Stimulated activated CD4-positive, alpha-beta T cell treated with anti-CD3 and anti-CD28 coated beads, Interleukin-4, amount 100 ng/mL, for 4 hours (primary cell): ENCODE measurements at regions not wholly inside any gene's neighbourhood (a gene's known extent, or its start where the extent isn't known, plus 50 kb on each side); places are given as distances from the start of the nearest gene placed in this dataset.
"Not testable (repeated sequence)": the region's sequence is repeated elsewhere in the genome, so short reads cannot be mapped to it uniquely, and the experiment has no call there.

ENCODE experiments used
- DNase-seq, 2 experiments: peaks; one replicate each; pipeline ENCODE4 v3.0.0-alpha.2; 2020

DNA sequence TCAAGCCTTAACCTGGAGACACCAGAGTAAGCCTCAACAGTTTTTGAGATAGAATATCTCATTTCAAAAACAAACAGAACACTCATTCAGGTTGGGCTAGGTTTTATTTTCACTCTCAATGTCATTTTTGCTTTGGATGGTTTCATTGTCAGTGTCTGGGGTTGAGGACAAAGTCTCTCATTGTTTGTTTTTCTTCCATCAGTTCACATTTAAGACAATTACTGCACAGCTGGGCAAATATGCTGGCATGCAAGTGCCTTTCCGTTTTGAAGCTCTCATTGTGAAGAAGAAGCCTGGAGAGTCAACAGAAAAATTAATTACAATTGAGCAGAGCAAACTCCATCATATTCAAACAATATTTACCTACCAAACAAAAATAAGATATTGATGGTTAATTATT is 1050.0 kb downstream of the TBL1XR1 start:
- no peak for DNase-seq

DNA sequence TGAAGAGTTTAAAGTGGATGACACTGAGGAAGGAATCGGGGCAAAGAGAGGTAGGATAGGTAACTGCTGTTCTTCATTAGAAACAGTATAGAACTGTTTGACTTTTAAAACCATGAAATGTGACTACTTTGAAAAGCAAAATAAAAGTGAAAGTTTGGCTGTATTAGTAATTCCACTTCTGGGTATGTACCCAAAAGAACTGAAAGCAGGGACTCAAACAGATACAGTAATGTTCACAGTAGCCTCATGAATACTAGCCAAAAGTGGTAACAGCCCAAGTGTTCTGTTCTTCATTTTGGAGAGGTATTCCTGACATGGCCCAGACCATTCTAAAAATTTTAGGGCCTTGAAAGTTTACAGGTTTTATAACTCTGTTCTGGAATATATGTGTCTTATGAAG is 1055.4 kb downstream of the TBL1XR1 start:
- no peak for DNase-seq

DNA sequence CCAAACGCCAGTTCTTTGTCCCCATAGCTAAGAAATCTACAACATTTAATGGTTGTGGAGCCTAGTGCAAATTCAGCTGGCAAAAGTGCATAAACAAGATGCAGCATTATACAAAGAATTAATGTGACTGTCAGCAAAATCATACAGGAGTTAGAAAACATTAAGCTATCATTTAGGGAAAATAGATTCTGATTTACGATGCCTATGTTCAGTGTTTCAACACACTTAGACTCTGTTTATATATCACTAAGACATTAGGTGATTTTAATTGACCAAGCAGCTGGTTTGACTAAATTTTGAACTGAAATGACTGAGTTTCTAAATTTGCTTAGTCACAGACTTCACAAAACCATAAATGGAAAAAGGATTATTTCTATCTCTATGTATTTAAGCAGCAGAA is 1076.8 kb downstream of the TBL1XR1 start:
- DNase-seq = no peak

DNA sequence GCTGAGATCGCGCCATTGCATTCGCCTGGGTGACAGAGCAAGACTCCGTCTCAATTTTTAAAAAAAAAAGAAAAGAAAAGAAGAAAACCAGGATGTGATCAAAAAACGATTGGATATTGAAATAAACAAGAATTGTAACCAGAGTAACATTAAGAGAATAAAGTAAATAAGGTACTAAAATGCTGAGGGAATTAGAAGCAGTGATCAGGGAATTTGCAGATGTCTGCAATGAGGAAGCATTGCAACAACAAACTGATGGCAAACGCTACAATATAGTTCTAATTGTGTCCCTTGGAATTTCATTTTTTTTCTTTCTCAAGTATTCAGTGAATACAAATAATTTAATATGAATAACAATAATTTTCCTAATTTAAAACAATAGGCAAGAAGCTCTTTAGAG is 1077.5 kb downstream of the TBL1XR1 start:
- no peak for DNase-seq

DNA sequence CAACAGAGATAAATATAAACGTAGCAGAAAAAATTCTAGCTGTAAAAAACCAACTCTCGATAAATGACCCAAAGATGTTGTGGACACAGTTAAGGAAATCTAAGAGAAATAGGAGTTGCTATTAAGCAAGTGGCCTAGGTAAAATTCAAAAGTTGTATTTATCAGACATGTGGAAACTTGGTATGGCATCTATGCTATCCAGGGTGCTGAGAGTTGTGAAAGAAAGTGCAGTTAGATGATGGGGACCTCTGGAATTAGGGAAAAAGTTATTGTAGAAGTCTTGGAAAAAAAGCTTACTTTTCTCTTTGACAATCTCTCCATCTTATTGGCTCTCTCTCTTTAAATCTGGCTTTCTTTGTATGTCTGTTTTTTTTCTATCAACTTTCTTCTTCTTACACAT is 1090.9 kb downstream of the TBL1XR1 start:
- DNase-seq = no peak

DNA sequence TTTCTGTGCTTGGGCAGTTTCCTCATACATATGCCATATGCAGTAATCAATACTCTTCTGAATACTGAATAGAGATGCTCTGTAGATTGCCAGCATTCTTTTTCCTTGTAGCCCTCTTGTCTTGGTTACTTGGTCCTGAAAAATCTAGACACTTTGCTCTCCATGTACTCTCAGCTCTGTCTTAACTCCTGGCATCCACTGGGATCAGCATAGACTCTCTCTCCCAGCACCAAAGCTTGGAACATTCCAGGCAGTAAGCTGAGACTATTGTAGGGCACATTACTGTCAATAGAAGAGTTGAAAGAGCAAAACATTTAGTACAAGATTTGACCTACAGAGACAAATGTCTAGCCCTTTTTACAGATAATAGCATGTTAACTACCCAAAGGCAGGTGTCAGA is 1100.3 kb downstream of the TBL1XR1 start:
- DNase-seq = no peak

DNA sequence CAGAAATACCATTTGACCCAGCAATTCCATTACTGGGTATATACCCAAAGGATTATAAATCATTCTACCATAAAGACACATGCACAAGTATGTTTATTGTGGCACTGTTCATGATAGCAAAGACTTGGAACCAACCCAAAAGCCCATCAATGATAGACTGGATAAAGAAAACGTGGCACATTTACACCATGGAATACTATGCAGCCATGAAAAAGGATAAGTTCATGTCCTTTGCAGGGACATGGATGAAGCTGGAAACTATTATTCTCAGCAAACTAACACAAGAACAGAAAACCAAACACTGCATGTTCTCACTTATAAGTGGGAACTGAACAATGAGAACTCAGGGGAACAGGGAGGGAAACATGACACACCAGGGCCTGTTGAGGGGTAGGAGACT is 1103.4 kb downstream of the TBL1XR1 start:
- not testable (repeated sequence) for DNase-seq

DNA sequence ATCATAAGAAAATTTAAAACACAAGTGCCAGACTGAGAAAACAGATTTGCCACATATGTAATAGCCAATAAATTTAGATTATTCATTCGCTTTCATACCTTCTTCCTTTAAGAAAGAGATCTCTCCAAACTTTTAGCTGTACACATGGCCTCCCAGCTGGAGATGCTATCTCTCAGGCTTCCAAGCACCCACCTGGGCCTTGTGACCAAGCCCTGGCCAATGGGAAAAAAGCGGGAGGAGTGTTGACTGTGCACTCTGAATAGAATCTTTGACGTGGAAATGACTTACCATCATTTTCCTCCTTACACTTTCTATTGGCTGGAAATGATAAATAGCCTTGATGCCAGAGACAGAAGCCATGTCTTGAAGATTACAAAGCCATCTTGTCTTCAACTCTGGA is 1106.6 kb downstream of the TBL1XR1 start:
- no peak for DNase-seq

DNA sequence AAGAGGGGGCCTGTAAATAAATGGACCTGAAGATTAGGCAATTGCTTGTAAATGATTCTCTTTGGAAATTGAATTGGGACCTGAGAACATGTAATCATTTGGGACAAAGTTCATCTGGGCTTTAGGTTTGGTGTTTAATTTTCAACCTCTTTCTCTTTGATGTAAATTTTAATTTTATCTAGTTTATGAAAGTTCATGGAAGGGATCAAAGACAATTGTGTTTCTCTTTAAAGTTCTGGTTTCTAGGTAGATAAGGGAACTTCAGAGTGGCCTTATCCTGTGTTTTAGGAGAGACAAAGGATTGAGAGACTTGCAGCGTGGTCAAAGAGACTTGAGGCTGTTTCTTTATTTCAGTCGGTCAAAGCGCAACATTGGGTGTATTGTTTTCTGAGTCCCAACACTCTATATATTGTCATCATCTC is 1108.3 kb downstream of the TBL1XR1 start:
- DNase-seq = no peak

DNA sequence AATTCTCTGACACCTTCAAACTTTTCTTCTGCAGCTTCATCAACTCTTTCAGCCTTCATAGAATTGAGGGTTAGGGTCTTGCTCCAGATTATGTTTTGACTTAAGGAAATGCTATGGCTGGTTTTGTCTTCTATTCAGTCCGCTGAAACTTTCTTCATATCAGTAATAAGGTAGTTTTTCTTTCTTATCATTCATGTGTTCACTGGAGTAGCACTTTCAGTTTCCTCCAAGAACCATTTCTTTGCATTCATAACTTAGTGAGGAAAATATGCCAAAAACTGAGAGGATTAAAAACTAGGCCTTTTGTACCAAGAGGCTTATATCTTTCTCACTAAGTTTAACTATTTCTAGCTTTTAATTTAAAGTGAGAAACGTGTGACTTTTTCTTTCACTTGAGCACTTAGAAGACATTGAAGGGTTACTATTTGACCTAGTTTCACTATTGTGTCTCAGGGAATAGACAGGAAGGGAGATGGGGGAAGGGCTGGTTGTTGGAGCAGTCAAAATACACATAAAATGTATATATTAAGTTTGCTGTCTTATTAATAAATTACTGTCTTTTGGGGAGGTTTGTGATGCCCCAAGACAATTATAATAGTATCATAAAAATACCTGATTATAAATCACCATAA is 1110.1 kb downstream of the TBL1XR1 start:
- DNase-seq = no peak

DNA sequence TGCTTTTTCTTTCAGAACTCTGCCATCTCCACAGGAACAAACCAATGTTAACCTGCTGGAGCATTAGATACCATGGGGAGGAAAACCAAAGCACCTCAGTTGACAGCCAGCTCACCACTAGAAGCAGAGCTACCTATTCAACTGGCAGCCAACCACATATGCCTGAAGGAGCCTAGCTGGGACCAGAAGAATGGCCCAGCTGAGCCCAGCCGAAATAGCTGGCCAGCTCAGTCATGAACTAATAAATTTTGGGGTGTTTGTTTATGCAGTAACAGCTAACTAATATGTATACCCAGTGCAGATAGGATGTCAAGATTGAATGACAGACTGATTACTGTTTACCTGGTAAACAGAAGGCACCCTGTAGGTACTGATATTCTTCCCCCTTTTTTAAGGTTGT is 1117.5 kb downstream of the TBL1XR1 start:
- no peak for DNase-seq

DNA sequence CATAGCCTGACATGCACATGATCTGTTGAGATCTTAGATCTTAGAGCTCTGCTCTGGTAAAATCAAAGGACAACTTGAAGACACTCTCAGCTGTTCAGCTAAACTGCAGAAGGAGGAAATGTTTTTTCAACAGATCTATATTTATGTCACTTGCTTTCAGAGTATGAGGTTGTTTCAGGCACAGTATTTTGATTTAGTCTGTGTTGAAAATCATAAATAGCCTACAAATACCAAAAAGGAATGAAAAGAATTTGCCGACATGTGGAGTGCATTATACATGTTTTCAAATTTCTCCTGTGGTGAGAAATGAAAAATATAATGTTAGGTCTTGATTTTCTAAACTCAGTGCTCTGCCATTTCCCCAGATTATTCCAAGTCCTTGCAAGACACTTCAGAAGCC is 1118.4 kb downstream of the TBL1XR1 start:
- no peak for DNase-seq

DNA sequence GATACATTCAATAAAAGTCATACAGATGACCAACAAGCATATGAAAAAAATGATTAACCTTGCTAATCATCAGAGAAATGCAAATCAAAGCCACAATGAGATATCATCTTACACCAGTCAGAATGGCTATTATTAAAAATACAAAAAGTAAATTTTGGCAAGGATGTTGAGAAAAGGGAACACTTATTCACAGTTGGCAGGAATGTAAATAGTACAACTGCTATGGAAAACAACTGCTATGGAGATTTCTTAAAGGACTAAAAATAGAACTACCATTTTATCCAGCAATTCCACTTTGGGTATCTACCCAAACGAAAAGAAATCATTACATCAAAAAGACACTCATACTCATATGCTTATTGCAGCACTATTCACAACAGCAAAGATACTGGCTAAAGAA is 1121.8 kb downstream of the TBL1XR1 start:
- DNase-seq = no peak

DNA sequence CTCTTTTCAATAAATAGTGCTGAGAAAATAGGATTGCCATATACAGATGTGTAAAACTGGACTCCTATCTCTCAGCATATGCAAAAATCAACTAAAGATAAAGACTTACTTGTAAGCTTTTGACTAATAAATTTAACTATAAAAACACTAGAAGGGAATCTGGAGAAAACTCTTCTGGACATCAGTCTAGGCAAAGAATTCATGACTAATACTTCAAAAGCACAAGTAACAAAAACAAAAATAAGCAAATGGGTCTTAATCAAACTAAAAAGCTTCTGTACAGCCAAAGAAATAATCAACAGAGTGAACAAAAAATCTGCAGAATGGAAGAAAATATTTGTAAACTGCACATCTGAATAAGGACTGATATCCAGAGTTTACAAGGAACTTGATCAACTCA is 1122.2 kb downstream of the TBL1XR1 start:
- no peak for DNase-seq

DNA sequence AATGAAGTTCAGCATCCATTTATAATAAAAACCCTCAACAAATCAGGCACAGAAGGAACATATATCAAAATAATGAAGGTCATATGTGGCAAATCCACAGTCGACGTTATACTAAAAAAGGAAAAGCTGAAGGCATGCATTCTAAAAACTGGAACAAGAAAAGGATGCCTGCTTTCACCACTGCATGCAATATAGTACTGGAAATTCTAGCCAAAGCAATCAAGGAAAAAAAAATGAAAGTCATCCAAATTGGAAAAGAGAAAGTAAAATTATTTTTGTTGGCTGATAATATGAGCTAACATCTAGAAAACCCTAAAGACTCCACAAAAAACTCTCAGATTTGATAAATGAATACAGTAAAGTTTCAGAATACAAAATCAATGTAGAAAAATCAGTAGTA is 1123.2 kb downstream of the TBL1XR1 start:
- no peak for DNase-seq

DNA sequence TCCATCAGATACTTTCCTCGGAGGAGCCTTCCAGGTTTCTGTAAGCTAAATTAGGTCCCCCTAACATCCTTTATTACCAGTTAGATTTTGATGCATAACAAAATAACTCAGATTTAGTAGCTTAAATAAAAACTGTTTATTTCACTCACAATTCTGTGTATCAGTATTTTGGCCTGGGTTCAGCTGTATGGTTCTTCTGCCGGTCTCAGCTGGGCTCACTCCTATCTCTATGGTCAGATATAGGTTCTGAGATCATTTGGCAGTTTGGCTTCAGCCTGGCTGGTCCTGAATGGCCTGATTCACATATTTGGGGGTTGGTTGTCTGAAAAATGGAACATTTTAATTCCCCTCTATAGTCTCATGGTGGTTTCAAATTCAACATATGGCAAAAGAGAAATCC is 1125.3 kb downstream of the TBL1XR1 start:
- no peak for DNase-seq

DNA sequence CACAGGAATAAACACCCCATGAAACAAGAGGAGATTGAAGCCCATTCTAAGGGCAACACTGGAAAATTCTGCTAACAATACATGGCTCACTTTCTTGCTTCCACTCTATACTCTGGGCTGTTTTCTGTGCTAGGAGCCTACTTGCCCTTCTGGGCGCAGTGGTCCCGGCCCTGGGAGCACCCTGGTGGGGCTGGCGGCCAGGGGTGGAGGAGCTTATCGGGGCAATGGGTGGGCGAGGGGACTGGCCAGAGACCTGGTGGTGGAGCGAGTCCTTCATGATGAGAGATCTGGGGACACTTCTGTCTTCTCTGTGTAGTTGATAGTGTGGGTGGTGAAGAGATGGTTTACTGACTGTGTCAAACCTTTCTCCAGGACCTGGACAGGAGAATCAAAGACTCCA is 1128.5 kb downstream of the TBL1XR1 start:
- no peak for DNase-seq

DNA sequence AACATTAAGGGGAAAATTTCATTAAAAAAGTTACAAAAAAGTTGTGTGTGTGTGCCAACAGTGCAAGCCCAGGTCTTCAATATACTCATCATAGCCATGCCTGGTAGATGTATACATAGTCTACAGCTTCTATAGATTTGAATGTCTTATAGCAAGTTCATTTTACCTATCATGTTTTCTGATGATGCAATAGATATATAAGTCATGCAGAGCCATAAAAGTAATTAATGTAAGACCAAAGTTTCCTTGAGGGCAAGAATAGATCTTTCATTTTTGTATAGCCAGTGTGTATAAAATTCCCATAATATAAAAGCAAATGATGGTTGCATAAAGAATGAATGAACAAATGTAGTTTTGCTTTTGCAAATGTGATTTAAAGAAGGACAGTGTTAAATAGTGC is 1138.4 kb downstream of the TBL1XR1 start:
- no peak for DNase-seq

DNA sequence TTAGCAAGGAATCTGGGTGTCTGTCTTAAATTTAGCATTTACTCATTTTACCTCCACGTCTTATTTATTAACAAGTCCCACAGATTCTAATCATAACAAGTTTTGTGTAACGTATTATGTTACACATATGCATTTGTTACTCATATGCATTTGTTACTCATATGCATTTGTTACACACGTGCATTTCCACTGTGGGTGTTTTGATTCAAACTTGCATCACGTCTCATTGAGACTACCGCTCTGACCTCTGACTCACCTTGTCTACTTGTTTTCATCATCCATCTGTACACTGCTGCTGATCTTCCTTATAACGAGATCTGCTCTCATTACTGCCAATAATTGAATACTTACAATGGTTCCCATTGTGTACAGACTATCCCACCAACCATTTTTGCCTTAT is 1141.4 kb downstream of the TBL1XR1 start:
- DNase-seq = no peak

DNA sequence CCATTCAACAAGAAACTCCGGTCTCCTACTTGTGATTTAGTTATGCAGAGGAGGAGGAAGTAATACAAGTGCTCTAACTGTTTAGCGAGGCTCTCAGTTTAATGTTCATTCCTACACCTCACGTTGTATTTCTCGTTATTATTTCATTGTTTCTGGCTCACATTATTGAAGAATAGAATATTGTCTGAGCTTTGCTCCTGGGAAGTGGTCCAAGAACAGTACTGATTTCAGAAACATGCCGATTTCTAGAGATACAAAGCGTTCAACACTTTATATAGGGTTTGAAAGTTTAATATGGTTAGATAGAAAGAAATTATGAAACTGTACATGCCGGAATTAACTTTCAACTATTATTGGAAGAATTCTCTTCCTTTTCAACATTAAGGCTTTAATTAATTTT is 1145.5 kb downstream of the TBL1XR1 start:
- DNase-seq = no peak

DNA sequence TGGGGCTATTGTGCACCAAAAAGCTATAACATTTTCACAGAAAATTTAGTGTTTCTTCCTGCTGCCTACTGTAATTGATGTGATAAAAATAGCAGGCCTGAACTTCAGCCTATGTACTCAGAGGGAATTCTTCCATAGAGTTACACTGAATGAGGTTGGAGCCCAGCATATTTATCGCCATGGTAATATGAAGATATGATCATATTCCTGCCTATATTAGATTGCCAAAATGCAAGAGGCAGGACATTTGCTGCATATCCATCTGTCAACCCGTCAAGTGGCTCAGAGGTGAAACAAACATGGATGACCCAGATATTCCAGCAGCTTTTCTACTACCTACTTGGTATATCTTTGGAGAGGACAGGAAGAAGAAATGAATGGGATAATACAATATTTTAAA is 1150.6 kb downstream of the TBL1XR1 start:
- no peak for DNase-seq

DNA sequence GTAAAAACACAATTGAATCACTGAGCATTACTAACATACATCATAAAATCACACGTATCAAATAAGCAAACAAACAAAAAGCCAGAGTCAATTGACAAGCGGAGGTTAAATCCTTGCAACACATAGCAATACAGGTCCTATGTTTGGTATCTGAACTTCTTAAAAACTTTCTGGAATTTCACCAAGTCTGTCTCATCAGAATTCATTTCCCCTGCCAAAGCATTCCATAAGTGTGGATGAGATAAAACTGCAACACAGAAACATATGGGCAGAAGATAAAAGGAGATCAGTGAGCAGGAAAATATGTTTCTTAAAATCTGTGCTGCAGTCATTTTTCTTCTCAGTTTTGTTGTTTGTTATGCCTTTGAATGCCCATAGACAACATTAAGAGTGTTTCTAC is 1155.5 kb downstream of the TBL1XR1 start:
- no peak for DNase-seq

DNA sequence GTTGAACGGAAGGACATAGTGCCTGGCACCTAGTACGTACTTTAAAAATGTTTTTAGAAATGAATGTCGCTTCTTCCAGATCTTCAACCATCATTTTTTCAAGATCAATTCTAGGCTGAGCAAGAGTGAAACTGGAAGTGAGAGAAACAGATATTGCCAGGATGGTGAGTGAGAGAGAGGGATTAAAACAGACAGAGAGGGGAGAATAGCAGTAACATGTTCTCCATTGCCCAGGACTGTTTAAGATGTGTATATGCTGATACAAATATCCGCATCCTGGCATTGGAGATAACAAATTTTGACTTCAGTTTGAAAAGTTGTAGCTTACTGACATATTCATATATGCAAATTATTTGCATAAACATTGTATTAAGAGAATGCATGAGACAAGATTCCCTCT is 1156.1 kb downstream of the TBL1XR1 start:
- DNase-seq = no peak

DNA sequence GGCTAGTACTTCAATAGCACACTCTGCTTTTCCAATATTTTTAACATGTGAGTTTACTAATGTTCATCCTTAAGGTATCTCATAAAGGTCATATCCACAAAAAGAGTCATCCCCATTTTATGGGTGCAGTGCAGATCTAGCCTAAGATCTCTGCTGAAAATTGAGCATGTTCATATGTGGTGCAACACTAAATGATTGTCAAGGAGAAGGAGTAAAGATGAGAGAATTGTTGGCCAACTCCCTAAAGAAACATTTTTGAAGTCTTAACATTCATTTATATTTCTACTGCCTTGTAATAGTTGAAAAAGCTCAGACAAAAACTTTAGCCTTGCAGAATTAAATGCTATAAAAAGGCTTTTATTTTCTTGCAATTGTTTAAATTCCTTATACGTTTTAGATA is 1159.6 kb downstream of the TBL1XR1 start:
- no peak for DNase-seq

DNA sequence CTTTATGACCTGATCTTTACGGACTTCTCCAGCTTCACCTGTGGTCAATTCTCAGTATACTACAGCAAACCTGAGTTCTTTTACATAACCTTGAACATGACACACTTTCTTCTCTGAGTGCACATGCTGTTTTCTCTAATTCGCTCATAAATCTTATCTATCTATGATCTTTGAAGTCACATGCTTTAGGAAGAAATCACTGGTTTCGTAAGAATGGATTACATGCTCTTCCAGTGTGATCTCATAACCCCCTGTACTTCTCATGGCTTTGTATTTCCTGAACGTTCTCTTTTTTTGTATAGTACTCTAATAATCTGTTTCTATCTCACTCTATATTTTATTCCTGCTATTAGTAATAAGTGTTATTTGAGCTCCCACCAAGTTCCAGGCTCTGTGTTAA is 1165.2 kb downstream of the TBL1XR1 start:
- no peak for DNase-seq

DNA sequence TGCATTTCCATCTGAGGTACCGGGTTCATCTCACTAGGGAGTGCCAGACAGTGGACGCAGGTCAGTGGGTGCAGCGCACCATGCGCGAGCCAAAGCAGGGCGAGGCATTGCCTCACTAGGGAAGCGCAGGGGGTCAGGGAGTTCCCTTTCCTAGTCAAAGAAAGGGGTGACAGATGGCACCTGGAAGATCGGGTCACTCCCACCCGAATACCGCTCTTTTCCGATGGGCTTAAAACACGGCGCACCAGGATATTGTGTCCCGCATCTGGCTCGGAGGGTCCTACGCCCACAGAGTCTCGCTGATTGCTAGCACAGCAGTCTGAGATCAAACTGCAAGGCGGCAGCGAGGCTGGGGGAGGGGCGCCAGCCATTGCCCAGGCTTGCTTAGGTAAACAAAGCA is 1157.1 kb downstream of the NAALADL2 start:
- not testable (repeated sequence) for DNase-seq
